DMS114 treated with DMSO at 0.1 percent for 48 hours (cell line): ENCODE measurements at regions not wholly inside any gene's neighbourhood (a gene's known extent, or its start where the extent isn't known, plus 50 kb on each side); places are given as distances from the start of the nearest gene placed in this dataset.
A peak's percentile ranks its signal among the peaks of the same experiment; 100 is the strongest.

Experiments used
- DNase-seq: peaks from one replicate; lab custom pipeline; 2025; ENCODE audit not compliant: unreplicated experiment; lab: John Stamatoyannopoulos, UW

DNA sequence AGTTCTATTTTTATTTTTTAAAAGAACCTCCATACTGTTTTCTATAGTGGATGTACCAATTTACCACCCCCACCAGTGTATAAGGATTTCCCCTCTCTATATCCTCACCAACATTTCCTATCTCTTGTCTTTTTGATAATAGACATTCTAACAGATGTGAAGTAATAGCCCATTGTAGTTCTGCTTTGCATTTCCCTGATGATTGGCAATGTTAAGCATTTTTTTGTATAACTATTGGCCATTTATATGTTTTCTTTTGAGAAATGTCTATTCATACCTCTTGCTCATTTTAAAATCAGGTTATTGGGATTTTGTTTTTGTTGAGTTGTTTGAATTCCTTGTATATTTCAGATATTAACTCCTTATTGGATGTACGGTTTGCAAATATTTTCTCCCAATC is 251.1 kb upstream of the HTR2C start:
- no peak for DNase-seq

DNA sequence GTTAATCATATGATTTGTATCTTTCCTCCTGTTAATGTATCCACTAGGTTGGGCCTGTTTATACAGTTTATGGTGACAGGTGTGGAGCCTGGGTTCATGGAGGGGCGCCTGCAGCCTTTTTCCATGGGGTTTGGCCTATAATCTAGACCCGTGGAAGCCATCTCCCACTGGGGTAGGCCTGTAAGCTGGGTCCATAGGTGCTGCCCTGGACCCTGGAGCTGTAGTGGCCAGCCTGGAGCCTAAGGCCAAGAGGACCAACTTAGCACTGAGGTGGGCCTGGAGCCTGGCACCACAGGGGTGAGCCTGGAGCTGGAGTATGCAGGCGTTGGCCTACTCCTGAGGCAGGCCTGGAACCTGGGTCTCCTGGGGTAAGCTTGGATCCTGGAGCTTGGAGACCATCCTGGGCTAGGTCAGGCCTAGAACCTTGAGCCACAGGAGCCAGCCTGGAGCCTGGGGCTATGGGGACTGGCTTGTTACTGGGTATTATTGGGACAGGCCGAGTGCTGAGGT is 249.4 kb upstream of the HTR2C start:
- no peak for DNase-seq

- DNase-seq = no peak
These were observed 245.0 kb upstream of the HTR2C start for GRCh38 chrX:114338870-114339269.

DNA sequence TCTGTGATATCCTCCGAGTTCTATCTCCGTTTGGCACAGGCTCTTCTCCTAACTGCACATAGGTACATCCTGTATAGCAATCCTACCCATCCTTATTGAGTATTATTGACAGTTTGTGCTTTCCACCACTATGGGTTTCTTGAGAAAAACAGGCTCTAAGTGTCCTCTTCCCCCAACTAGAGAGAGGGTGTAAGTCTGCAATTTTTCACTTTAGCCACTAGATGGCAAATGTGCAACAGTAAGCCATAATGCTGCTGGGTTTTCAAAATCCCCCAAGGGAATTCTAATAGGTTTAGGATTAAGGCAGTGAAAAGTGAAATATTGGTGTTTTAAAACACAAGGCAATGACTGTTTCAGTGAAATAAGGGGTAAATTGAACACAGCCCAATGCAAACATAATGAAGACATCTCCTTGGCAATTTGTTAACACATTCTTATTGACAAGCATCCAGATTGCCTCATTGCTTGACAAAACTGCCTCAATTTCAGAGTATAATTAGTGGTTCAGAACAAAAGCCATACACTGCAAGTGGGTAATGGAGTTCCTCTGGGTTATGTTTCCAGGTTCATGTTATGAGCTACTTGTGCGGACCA is 239.0 kb upstream of the HTR2C start:
- peak; percentile 36 for DNase-seq

GRCh38 chrX:114361076-114361725 is 222.7 kb upstream of the HTR2C start:
- no peak for DNase-seq

GRCh38 chrX:114363346-114363745 is 220.5 kb upstream of the HTR2C start:
- no peak for DNase-seq

GRCh38 chrX:114365065-114365834 is 218.6 kb upstream of the HTR2C start:
- DNase-seq = no peak

- no peak for DNase-seq
These were observed 210.9 kb upstream of the HTR2C start for GRCh38 chrX:114372937-114373336.

DNA sequence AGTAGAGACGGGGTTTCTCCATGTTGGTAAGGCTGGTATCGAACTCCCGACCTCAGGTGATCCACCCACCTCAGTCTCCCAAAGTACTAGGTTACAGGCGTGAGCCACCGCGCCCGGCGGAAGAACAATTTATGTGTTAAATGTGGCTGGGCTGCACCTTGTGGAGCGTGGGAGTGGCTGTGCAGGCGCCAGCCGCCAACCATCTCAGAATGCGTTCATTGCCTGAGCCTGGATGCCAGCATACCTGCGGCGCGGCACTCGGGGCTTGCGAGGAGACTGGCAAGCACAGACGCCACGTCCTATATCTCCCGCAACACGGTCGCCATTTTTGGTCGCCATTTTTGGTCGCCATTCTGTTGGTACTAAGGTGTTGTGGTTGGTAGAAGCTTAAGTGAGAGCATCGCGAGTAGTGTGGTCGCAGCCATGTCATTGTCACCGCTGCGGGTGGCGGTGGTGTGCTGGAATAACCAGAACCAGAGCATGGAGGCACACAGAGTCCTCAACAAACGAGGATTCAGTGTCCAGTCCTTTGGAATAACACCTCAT is 193.6 kb upstream of the HTR2C start:
- no peak for DNase-seq
